Endothelial cell (in vitro differentiated cells): ENCODE measurements at regions not wholly inside any gene's neighbourhood (a gene's known extent, or its start where the extent isn't known, plus 50 kb on each side); places are given as distances from the start of the nearest gene placed in this dataset.
"Not testable (repeated sequence)": the region's sequence is repeated elsewhere in the genome, so short reads cannot be mapped to it uniquely, and the experiment has no call there.

ENCODE experiments used
- DNase-seq: peaks from one replicate; pipeline ENCODE4 v3.0.0; 2021; ENCODE audit warnings: low spot score
- H3K27ac Mint-ChIP-seq: one replicate; pipeline ENCODE4 v1.8.0; 2021; ENCODE audit warnings: mixed read lengths, inconsistent platforms; ENCODE audit not compliant: unreplicated experiment
- H3K27me3 Mint-ChIP-seq: one replicate; pipeline ENCODE4 v1.8.0; 2021; ENCODE audit warnings: mild to moderate bottlenecking, moderate library complexity, mixed read lengths, inconsistent platforms; ENCODE audit not compliant: unreplicated experiment
- H3K36me3 Mint-ChIP-seq: one replicate; pipeline ENCODE4 v1.8.0; 2021; ENCODE audit warnings: mild to moderate bottlenecking, low read depth, mixed read lengths, inconsistent platforms; ENCODE audit not compliant: unreplicated experiment
- H3K4me1 Mint-ChIP-seq: one replicate; pipeline ENCODE4 v1.8.0; 2021; ENCODE audit warnings: mild to moderate bottlenecking, mixed read lengths, inconsistent platforms; ENCODE audit not compliant: unreplicated experiment
- H3K4me3 Mint-ChIP-seq: one replicate; pipeline ENCODE4 v1.8.0; 2021; ENCODE audit warnings: mild to moderate bottlenecking, mixed read lengths, inconsistent platforms; ENCODE audit not compliant: unreplicated experiment
- H3K9me3 Mint-ChIP-seq: one replicate; pipeline ENCODE4 v1.8.0; 2021; ENCODE audit warnings: mixed read lengths, inconsistent platforms; ENCODE audit not compliant: unreplicated experiment
- TF ChIP-seq, protein P1 (sequence below): fragments of 200-600 bp; sonication (generic); IDR thresholded peaks from one replicate; pipeline ENCODE4 v1.5.0; 2021; ENCODE audit warnings: antibody characterized with exemption; ENCODE audit not compliant: unreplicated experiment

DNA sequence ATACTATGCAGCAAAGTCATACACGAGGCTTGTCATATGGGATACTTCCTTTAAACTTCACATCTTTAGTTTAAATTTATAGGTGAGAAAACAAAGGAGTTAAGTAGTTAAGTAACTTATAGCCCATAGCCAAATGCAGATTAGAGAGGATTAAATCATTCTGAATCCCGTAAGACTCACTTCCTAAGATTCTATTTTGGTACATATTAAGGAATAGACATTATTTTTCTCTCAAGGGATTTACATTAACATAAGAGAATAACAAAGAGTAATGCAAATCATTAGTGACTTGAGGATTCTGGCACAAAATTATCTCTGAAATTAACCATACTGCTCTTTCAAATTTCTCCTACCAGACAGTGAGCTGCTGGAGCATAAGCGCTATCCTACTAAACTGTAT, 747.4 kb upstream of the ARPP21 start:
- DNase-seq = no peak
- no peak overlapping the region for H3K27ac Mint-ChIP-seq
- no peaks in the 10 kb centered on the region for H3K9me3 Mint-ChIP-seq
- H3K4me1 Mint-ChIP-seq = no peaks in the 10 kb centered on the region
- TF ChIP-seq, protein P1, sequence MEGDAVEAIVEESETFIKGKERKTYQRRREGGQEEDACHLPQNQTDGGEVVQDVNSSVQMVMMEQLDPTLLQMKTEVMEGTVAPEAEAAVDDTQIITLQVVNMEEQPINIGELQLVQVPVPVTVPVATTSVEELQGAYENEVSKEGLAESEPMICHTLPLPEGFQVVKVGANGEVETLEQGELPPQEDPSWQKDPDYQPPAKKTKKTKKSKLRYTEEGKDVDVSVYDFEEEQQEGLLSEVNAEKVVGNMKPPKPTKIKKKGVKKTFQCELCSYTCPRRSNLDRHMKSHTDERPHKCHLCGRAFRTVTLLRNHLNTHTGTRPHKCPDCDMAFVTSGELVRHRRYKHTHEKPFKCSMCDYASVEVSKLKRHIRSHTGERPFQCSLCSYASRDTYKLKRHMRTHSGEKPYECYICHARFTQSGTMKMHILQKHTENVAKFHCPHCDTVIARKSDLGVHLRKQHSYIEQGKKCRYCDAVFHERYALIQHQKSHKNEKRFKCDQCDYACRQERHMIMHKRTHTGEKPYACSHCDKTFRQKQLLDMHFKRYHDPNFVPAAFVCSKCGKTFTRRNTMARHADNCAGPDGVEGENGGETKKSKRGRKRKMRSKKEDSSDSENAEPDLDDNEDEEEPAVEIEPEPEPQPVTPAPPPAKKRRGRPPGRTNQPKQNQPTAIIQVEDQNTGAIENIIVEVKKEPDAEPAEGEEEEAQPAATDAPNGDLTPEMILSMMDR = no peak
- H3K27me3 Mint-ChIP-seq = no peaks in the 10 kb centered on the region
- no peak overlapping the region for H3K4me3 Mint-ChIP-seq
- H3K36me3 Mint-ChIP-seq = no peaks in the 10 kb centered on the region

DNA sequence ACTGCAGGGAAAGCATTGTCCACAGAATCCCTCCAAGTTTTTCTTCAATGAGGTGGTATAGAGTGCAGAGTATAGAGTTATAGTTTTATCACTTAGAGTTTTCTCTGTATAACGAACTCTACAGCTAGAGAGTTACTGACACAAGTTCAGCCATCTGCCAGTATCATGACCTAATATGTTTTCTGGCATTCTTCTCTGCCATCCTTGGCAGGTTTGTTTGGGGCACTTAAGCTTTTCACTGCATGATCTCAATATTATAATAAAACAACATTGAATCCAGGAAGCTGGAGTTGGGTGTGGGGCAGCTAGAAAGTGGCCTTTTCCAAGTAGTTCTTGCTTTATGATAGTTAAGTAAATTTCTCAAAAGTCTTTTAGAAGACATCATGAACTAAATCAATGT, 743.5 kb upstream of the ARPP21 start:
- Mint-ChIP-seq H3K4me1 (no peaks in the 10 kb centered on the region), H3K36me3 (no peaks in the 10 kb centered on the region), H3K27me3 (no peaks in the 10 kb centered on the region), H3K4me3 (no peak overlapping the region), H3K9me3 (no peaks in the 10 kb centered on the region), H3K27ac (no peak overlapping the region)
- DNase-seq = no peak
- TF ChIP-seq, protein P1 = no peak

DNA sequence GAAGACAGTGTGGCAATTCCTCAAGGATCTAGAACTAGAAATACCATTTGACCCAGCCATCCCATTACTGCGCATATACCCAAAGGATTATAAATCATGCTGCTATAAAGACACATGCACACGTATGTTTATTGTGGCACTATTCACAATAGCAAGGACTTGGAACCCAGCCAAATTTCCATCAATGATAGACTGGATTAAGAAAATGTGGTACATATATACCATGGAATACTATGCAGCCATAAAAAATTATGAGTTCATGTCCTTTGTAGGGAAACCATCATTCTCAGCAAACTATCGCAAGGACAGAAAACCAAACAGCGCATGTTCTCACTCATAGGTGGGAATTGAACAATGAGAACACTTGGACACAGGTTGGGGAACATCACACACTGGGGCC, 729.6 kb upstream of the ARPP21 start:
- not testable (repeated sequence) for H3K36me3 Mint-ChIP-seq, DNase-seq, H3K9me3 Mint-ChIP-seq, H3K4me1 Mint-ChIP-seq, H3K27ac Mint-ChIP-seq, H3K27me3 Mint-ChIP-seq, H3K4me3 Mint-ChIP-seq

DNA sequence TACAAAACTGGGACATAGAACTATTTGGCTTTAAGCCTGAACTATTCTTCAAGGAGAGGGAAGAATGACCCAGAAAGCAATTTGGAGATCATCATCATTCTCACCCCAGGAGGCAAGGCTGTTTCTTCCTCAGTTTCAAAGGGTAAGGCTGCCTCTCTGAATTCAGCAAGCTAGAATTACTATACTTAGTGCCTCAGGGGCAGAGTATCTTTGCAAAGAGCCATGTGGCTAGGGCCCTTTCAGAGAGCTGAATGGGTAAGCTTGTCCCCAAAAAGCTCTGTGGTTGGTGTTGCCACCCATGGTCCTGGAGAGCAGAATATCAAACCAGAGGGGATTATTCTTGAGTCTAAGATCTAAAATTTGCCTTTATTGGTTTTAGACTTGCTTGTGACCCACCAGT, 720.3 kb upstream of the ARPP21 start:
- Mint-ChIP-seq H3K9me3 (no peaks in the 10 kb centered on the region), H3K27ac (no peak overlapping the region), H3K4me1 (no peaks in the 10 kb centered on the region), H3K27me3 (no peaks in the 10 kb centered on the region), H3K36me3 (no peaks in the 10 kb centered on the region), H3K4me3 (no peak overlapping the region)
- TF ChIP-seq, protein P1 = no peak
- no peak for DNase-seq

DNA sequence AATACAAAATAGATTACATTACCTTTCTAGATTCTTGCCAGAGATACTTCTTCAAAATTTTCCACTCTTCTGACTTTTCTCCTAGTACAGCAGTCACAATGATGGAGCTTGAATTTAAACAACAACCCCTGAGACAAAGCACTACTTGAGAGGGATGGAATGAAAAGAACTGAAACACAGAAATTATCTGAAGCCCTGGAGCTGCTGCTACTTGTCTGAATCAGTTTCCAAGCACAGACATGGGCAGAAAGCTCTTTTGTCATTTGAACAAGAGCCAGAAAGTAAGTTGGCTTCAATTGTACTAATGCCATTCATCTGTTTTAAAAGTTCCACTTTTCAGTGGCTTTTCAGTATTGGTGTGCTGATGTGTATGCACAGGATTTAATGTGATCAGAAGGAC, 718.5 kb upstream of the ARPP21 start:
- H3K9me3 Mint-ChIP-seq = no peaks in the 10 kb centered on the region
- H3K4me1 Mint-ChIP-seq = no peaks in the 10 kb centered on the region
- no peak overlapping the region for H3K27ac Mint-ChIP-seq
- no peak for DNase-seq
- no peaks in the 10 kb centered on the region for H3K36me3 Mint-ChIP-seq
- TF ChIP-seq, protein P1 = no peak
- no peaks in the 10 kb centered on the region for H3K27me3 Mint-ChIP-seq
- H3K4me3 Mint-ChIP-seq = no peak overlapping the region

DNA sequence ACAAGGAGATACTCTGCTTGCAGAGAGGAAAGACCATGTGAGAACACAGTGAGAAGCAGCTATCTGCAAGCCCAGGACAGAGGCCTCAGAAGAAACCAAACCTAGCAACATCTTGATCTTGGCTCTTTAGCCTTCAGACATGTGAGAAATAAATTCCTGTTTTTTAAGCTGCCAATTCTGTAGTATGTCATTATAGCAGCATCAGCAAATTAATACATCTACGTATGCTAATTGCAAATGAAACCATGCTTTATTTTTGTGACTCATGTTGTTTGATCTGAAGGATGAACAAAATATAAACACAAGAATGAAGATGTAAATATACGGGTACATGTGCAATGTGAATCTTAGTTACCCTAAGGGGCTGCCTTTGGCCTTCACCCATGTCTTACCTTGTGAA, 714.4 kb upstream of the ARPP21 start:
- Mint-ChIP-seq H3K4me1 (no peaks in the 10 kb centered on the region), H3K27me3 (peaks cover 3% of the 10 kb centered on the region), H3K36me3 (no peaks in the 10 kb centered on the region), H3K27ac (no peak overlapping the region), H3K9me3 (no peaks in the 10 kb centered on the region), H3K4me3 (no peak overlapping the region)
- no peak for DNase-seq
- TF ChIP-seq, protein P1 = no peak
